GM12878 (cell line): ENCODE measurements at regions not wholly inside any gene's neighbourhood (a gene's known extent, or its start where the extent isn't known, plus 50 kb on each side); places are given as distances from the start of the nearest gene placed in this dataset.
"Not testable (repeated sequence)": the region's sequence is repeated elsewhere in the genome, so short reads cannot be mapped to it uniquely, and the experiment has no call there.

Source experiments
- CBFB ChIP-seq: IDR thresholded peaks from 2 replicates; pipeline ENCODE4 v1.6.1; 2016; ENCODE audit warnings: antibody characterized with exemption, low read depth
- EED ChIP-seq: sonication (generic); IDR thresholded peaks from 2 replicates; pipeline ENCODE4 v1.6.1; 2016; ENCODE audit warnings: antibody characterized with exemption, low read depth
- TF ChIP-seq, protein P1 (sequence below): fragments of 450-650 bp; IDR thresholded peaks from 2 replicates; pipeline ENCODE4 v1.6.1; 2014; ENCODE audit warnings: mild to moderate bottlenecking
- TF ChIP-seq, protein P2 (sequence below), 3 experiments: IDR thresholded peaks in 2 of 3; conservative IDR thresholded peaks in 1 of 3; 2 replicates each; pipeline ENCODE4 v1.5.1; 2011; ENCODE audit warnings: low read depth in 3 of 3, low read length in 3 of 3, mild to moderate bottlenecking in 3 of 3, control low read depth in 2 of 3, moderate library complexity in 2 of 3, inconsistent platforms in 1 of 3, mixed read lengths in 1 of 3; ENCODE audit not compliant: control insufficient read depth in 2 of 3, insufficient read depth in 1 of 3; ENCODE audit errors: extremely low read depth in 1 of 3

DNA sequence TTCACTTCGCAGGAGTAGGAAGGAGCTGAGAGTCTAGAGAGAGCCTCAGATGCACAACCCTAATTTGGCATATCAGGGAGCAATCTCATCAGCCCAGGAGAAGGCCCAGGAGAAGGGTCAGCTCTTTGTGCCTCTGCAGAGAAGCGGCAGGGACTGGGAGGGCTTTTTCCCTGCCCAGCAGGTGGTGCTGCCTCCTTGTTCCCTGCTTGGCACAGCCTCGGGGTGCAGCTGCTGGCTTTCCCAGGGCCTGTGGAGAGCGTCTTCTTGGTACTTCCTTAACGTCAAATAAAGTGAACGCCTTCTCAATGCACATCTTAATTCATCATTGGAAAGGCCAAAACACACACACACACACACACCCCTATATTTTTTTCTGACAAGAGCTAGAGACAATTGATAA is 519.3 kb downstream of the GOLGA6L6 start:
- TF ChIP-seq, protein P1, sequence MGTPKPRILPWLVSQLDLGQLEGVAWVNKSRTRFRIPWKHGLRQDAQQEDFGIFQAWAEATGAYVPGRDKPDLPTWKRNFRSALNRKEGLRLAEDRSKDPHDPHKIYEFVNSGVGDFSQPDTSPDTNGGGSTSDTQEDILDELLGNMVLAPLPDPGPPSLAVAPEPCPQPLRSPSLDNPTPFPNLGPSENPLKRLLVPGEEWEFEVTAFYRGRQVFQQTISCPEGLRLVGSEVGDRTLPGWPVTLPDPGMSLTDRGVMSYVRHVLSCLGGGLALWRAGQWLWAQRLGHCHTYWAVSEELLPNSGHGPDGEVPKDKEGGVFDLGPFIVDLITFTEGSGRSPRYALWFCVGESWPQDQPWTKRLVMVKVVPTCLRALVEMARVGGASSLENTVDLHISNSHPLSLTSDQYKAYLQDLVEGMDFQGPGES, result not testable (repeated sequence)
- not testable (repeated sequence) for TF ChIP-seq CBFB, EED
- TF ChIP-seq, protein P2, sequence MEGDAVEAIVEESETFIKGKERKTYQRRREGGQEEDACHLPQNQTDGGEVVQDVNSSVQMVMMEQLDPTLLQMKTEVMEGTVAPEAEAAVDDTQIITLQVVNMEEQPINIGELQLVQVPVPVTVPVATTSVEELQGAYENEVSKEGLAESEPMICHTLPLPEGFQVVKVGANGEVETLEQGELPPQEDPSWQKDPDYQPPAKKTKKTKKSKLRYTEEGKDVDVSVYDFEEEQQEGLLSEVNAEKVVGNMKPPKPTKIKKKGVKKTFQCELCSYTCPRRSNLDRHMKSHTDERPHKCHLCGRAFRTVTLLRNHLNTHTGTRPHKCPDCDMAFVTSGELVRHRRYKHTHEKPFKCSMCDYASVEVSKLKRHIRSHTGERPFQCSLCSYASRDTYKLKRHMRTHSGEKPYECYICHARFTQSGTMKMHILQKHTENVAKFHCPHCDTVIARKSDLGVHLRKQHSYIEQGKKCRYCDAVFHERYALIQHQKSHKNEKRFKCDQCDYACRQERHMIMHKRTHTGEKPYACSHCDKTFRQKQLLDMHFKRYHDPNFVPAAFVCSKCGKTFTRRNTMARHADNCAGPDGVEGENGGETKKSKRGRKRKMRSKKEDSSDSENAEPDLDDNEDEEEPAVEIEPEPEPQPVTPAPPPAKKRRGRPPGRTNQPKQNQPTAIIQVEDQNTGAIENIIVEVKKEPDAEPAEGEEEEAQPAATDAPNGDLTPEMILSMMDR (IDR thresholded peaks at IDR 0.05 in 2 of 3, conservative IDR thresholded peaks at IDR 0.05 in 1 of 3; ENCODE audit: control insufficient read depth in 2 of 3, extremely low read depth in 1 of 3, insufficient read depth in 1 of 3, low read depth in 3 of 3, low read length in 3 of 3), result not testable (repeated sequence)
